ENCODE measurements at regions not wholly inside any gene's neighbourhood (a gene's known extent, or its start where the extent isn't known, plus 50 kb on each side); places are given as distances from the start of the nearest gene placed in this dataset.
"Not testable (repeated sequence)": the region's sequence is repeated elsewhere in the genome, so short reads cannot be mapped to it uniquely, and the experiment has no call there.

DNA sequence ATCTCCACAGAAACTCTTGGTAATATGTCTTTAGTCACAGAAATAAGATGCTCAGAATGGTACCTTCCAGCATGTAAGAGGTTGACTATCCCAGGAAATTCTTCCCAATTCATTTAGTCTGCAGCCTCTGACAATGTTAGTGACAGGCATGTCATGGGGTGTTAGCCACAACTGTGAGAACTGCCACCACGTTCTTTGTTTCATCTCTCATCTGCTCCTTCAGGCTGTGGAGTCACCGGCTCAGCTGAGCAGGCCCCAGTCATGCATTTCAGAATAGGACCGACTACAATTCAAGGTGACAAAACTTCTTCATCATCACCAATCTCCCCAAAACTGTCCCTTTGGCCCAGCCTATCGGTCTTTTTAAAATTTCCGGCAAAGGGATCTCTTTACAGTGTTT is 167.5 kb downstream of the AKAIN1 start:
- H3K4me3 ChIP-seq (ENCODE audit: control insufficient read depth, low read depth, low read length): no peak overlapping the region
- TF ChIP-seq, protein P1, sequence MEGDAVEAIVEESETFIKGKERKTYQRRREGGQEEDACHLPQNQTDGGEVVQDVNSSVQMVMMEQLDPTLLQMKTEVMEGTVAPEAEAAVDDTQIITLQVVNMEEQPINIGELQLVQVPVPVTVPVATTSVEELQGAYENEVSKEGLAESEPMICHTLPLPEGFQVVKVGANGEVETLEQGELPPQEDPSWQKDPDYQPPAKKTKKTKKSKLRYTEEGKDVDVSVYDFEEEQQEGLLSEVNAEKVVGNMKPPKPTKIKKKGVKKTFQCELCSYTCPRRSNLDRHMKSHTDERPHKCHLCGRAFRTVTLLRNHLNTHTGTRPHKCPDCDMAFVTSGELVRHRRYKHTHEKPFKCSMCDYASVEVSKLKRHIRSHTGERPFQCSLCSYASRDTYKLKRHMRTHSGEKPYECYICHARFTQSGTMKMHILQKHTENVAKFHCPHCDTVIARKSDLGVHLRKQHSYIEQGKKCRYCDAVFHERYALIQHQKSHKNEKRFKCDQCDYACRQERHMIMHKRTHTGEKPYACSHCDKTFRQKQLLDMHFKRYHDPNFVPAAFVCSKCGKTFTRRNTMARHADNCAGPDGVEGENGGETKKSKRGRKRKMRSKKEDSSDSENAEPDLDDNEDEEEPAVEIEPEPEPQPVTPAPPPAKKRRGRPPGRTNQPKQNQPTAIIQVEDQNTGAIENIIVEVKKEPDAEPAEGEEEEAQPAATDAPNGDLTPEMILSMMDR (conservative IDR thresholded peaks at IDR 0.05; ENCODE audit: control insufficient read depth, insufficient read depth, low read depth, low read length): no peak
- DNase-seq (ENCODE audit: low read depth): no peak

DNA sequence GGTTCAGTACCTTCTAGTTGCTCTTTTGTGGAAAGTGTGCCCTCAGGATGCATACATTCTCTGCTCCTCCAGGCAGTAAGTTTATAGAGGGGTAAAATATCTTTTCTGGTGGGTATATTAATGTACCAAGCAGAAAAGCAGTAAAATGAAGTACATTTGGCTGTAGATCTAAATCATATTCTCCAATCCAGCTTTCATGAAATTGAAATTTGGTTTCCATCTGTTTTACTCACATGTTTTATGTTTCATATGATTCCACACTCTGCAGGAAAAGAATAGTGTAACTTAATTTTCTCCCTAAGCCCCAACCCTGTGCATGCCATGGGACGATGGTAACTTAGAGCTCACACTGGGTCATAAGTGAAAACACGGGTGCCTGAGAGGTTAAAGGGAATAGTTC is 172.3 kb downstream of the AKAIN1 start:
- DNase-seq (ENCODE audit: low read depth): no peak

DNA sequence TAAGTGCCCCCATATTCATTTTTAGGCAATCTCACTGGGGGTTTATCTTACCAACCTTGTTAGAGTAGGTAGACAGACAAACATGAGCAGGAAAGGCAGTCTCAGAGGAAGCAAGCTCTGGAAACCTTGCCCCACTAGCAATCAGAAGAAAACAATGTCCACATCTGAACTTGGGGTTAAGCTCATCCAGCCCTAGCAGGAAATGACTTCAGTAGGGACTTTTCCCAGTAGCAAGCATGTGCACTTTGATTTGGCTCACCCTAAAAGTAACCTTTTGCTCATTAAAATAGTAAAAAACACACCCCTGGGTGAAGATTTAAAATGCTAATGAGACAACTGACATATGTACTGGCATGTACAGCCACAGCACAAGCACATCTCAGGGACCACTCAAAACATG is 175.5 kb downstream of the AKAIN1 start:
- TF ChIP-seq, protein P1 (conservative IDR thresholded peaks at IDR 0.05; ENCODE audit: control insufficient read depth, insufficient read depth, low read depth, low read length): no peak
- DNase-seq (ENCODE audit: low read depth): no peak
- no peak overlapping the region for H3K4me3 ChIP-seq (ENCODE audit: control insufficient read depth, low read depth, low read length)

More for the DNA sequence above, 172.3 kb downstream of the AKAIN1 start:
- no peak overlapping the region for H3K4me3 ChIP-seq (ENCODE audit: control insufficient read depth, low read depth, low read length)
- TF ChIP-seq, protein P1 (conservative IDR thresholded peaks at IDR 0.05; ENCODE audit: control insufficient read depth, insufficient read depth, low read depth, low read length): no peak

DNA sequence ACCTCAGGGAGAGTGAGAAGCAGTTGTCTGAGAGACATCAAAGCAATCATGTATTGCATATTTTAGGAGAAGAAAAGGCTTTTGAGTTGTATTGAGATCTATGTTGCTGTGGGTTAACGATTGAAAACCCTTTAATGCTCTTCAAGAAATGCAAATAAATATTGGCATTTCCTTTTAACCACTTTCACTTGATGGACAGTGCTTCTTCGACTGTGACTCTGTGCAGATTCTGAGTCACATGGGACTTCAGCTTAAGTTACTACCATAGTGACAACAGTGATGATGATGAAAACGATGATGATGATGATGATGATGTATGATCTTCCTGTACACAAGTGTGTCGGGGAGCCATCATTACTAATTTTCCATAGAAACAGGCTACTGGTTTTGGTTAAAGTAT is 181.8 kb downstream of the AKAIN1 start:
- H3K4me3 ChIP-seq (ENCODE audit: control insufficient read depth, low read depth, low read length): no peak overlapping the region
- DNase-seq (ENCODE audit: low read depth): no peak
- TF ChIP-seq, protein P1 (conservative IDR thresholded peaks at IDR 0.05; ENCODE audit: control insufficient read depth, insufficient read depth, low read depth, low read length): no peak

DNA sequence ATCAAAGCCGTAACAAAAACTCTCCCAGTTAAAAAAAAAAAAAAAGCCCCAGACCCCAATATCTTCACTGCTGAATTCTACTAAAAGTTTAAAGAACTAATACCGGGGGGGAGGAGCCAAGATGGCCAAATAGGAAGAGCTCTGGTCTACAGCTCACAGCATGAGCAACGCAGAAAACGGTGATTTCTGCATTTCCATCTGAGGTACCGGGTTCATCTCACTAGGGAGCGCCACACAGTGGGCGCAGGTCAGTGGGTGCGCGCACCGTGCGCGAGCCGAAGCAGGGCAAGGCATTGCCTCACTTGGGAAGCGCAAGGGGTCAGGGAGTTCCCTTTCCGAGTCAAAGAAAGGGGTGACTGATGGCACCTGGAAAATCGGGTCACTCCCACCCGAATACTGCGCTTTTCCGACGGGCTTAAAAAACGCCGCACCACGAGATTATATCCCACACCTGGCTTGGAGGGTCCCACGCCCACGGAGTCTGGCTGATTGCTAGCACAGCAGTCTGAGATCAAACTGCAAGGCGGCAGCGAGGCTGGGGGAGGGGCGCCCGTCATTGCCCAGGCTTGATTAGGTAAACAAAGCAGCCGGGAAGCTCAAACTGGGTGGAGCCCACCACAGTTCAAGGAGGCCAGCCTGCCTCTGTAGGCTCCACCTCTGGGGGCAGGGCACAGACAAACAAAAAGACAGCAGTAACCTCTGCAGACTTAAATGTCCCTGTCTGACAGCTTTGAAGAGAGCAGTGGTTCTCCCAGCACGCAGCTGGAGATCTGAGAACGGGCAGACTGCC is 192.8 kb downstream of the AKAIN1 start:
- DNase-seq (ENCODE audit: low read depth); H3K4me3 ChIP-seq (ENCODE audit: control insufficient read depth, low read depth, low read length): not testable (repeated sequence)

DNA sequence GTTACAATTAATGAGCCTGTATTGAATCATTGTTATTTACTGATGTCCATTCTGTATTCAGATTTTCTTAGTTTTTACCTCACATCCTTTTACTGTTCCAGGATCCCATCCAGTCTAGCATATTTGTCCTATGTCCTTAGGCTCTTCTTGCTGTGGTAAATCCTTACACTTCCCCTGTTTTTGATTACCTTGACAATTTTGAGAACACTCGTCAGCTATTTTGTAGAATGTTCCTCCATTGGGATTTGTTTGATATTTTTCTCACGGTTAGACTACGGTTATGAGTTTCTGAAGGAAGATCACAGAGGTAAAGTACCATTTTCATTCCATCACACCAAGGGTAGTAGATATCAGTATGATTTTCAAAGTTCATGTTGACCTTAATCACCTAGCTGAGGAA is 202.3 kb downstream of the AKAIN1 start:
- no peak for DNase-seq (ENCODE audit: low read depth)
- TF ChIP-seq, protein P1 (conservative IDR thresholded peaks at IDR 0.05; ENCODE audit: control insufficient read depth, insufficient read depth, low read depth, low read length): no peak
- H3K4me3 ChIP-seq (ENCODE audit: control insufficient read depth, low read depth, low read length): no peak overlapping the region

DNA sequence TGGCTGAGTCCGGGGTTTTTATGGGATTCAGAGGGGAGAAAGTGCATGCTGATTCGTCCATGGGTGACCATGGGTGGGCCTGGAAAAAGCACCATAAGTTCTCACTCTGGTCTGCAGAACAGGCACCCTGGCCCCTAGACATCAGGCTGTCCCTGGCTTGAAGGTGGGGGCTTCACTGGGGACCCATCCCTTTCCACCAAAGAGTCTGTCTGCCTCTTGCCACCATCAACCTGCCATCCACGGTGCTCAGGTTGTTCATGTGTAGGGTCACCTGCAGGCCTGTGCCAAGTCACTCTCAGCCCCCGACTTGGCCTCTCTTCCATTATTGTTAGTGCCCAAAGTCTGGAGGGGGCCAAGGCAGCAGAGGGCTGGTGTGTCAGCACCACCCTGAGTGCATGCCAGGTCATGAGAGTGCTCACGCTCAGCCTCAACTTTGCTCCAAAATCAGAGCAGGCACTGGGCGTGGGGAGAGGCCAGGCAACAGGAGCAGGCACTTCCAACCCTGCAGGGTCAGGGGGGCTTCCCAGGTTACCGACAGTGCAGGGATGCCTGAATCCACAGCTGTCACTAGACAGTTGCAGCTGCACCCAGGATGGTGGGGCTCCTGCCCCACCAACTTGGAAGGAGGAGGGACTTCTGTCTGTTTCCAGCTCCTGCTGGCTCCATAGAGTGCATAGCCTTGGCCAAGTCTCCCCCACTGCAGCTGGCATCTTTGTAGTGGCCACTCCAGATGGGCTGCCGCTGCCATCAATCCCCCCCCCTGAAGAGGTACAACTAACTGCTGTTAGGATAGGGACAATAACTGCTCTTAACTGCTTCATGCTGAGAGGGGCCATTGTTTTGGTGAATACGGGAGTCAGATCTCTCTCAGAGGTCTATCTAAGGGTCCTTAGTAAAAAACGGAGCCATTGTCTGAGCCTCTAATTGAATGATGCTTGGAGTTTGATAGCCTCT is 209.3 kb downstream of the AKAIN1 start:
- DNase-seq (ENCODE audit: low read depth): no peak
- TF ChIP-seq, protein P1 (conservative IDR thresholded peaks at IDR 0.05; ENCODE audit: control insufficient read depth, insufficient read depth, low read depth, low read length): no peak
- no peak overlapping the region for H3K4me3 ChIP-seq (ENCODE audit: control insufficient read depth, low read depth, low read length)
